HCT116 (cell line): ENCODE measurements at regions not wholly inside any gene's neighbourhood (a gene's known extent, or its start where the extent isn't known, plus 50 kb on each side); places are given as distances from the start of the nearest gene placed in this dataset.

Experiments used
- ATAC-seq: fragments of 200-7000 bp; cut with Tn5 transposase; 2 replicates; pipeline ENCODE4 v1.9.1; 2020; ENCODE audit warnings: mild to moderate bottlenecking, moderate library complexity
- BruUV-seq: library from RNA; stranded (reverse); fragments of 400-500 nt; replicated peaks from 2 replicates; lab custom pipeline; 2021; lab: Mats Ljungman, UMichigan
- CTCF ChIA-PET: fragments of 300-600 bp; sonication (Branson Sonifier 250); formaldehyde crosslinking; loops from one replicate; lab custom pipeline; 2021; ENCODE audit warnings: antibody characterized with exemption; lab: Charles Lee
- POLR2A ChIA-PET: fragments of 300-600, 350-600 bp; sonication (Branson Sonifier 250); formaldehyde crosslinking; loops from one replicate; lab custom pipeline; 2021; ENCODE audit warnings: antibody characterized with exemption; lab: Charles Lee
- RAD21 ChIA-PET, 2 experiments: fragments of 300-600 bp; sonication (Branson Sonifier 250); formaldehyde crosslinking; loops; one replicate each; lab custom pipeline; 2023; ENCODE audit warnings: low total read pairs in 2 of 2; ENCODE audit not compliant: uncharacterized antibody in 2 of 2, unreplicated experiment in 2 of 2, low non-redundant PET in 1 of 2; lab: Charles Lee
- DNase-seq: peaks from one replicate; pipeline ENCODE4 v3.0.0-alpha.2; 2010; ENCODE audit warnings: low read depth, low spot score
- H2AFZ ChIP-seq: fragments of 200-600 bp; shearing (Covaris generic), sonication (generic); 2 replicates; pipeline ENCODE4 v1.6.1; 2017; ENCODE audit warnings: low read depth, mixed run types, mixed read lengths, antibody characterized with exemption, low read length; ENCODE audit not compliant: poor library complexity, severe bottlenecking
- H3K27ac ChIP-seq: 2 replicates; pipeline ENCODE4 v1.5.1; 2012; ENCODE audit warnings: low read depth, low read length
- H3K27me3 ChIP-seq: fragments of 200-600 bp; sonication (generic); 2 replicates; pipeline ENCODE4 v1.6.1; 2016; ENCODE audit warnings: mixed run types, low read length, mixed read lengths; ENCODE audit not compliant: insufficient read depth
- H3K36me3 ChIP-seq, 2 experiments: fragments of 200-500 bp in 1 of 2; fragments of 200-600 bp in 1 of 2; sonication (Bioruptor generic) in 1 of 2; sonication (generic) in 1 of 2; 2 replicates each; pipeline versions ENCODE4 v1.5.1 to v1.6.1; 2014 to 2016; ENCODE audit warnings: low read length in 2 of 2, inconsistent platforms in 1 of 2, mixed read lengths in 1 of 2, mixed run types in 1 of 2; ENCODE audit not compliant: insufficient read depth in 2 of 2, control insufficient read depth in 1 of 2
- H3K4me1 ChIP-seq, 2 experiments: fragments of 200-600 bp in 1 of 2; sonication (generic) in 1 of 2; 2 replicates each; pipeline versions ENCODE4 v1.5.1 to v1.6.1; 2012 to 2017; ENCODE audit warnings: low read length in 2 of 2, inconsistent platforms in 1 of 2, mild to moderate bottlenecking in 1 of 2, mixed read lengths in 1 of 2, mixed run types in 1 of 2, moderate library complexity in 1 of 2; ENCODE audit not compliant: insufficient read depth in 2 of 2, control insufficient read depth in 1 of 2
- H3K4me2 ChIP-seq: fragments of 200-600 bp; sonication (generic); 2 replicates; pipeline ENCODE4 v1.6.1; 2017; ENCODE audit warnings: mixed run types, low read length, mixed read lengths
- H3K4me3 ChIP-seq, 2 experiments: fragments of 200-600 bp in 1 of 2; sonication (generic) in 1 of 2; replicated peaks in 1 of 2; 2 replicates each; pipeline ENCODE4 v1.5.1; 2011 to 2016; ENCODE audit warnings: low read length in 2 of 2, control low read depth in 1 of 2, low read depth in 1 of 2, mild to moderate bottlenecking in 1 of 2, mixed read lengths in 1 of 2, mixed run types in 1 of 2
- H3K79me2 ChIP-seq: fragments of 200-600 bp; sonication (generic); 2 replicates; pipeline ENCODE4 v1.6.1; 2017; ENCODE audit warnings: mild to moderate bottlenecking, mixed run types, low read length, moderate library complexity, mixed read lengths; ENCODE audit not compliant: insufficient read depth
- H3K9ac ChIP-seq: fragments of 200-600 bp; sonication (generic); 2 replicates; pipeline ENCODE4 v1.6.1; 2016; ENCODE audit warnings: low read length, mixed read lengths
- H3K9me2 ChIP-seq: fragments of 200-600 bp; sonication (generic), shearing (Covaris generic); 2 replicates; pipeline ENCODE4 v1.6.1; 2017; ENCODE audit warnings: mixed run types, mild to moderate bottlenecking, moderate library complexity; ENCODE audit not compliant: insufficient read depth
- H3K9me3 ChIP-seq, 2 experiments: fragments of 200-500 bp in 1 of 2; fragments of 200-600 bp in 1 of 2; sonication (Bioruptor generic) in 1 of 2; sonication (generic) in 1 of 2; 2 replicates each; pipeline ENCODE4 v1.6.1; 2014 to 2017; ENCODE audit warnings: low read length in 2 of 2, mixed read lengths in 2 of 2, inconsistent platforms in 1 of 2, low read depth in 1 of 2, mild to moderate bottlenecking in 1 of 2, mixed run types in 1 of 2, moderate library complexity in 1 of 2; ENCODE audit not compliant: control insufficient read depth in 1 of 2, insufficient read depth in 1 of 2
- H4K20me1 ChIP-seq: fragments of 200-600 bp; sonication (generic), shearing (Covaris generic); 2 replicates; pipeline ENCODE4 v1.6.1; 2017; ENCODE audit warnings: mixed run types, mild to moderate bottlenecking, moderate library complexity; ENCODE audit not compliant: insufficient read depth
- ATF3 ChIP-seq: IDR thresholded peaks from 2 replicates; pipeline ENCODE4 v1.6.1; 2012
- CBX3 ChIP-seq: IDR thresholded peaks from 2 replicates; pipeline ENCODE4 v1.6.1; 2012; ENCODE audit warnings: low read depth
- CEBPB ChIP-seq: IDR thresholded peaks from 2 replicates; pipeline ENCODE4 v1.6.1; 2012; ENCODE audit warnings: low read depth
- EZH2 ChIP-seq: fragments of 200-600 bp; sonication (generic); IDR thresholded peaks from 2 replicates; pipeline ENCODE4 v1.6.1; 2017; ENCODE audit warnings: antibody characterized with exemption, mixed run types
- FOSL1 ChIP-seq: IDR thresholded peaks from 2 replicates; pipeline ENCODE4 v1.6.1; 2012; ENCODE audit warnings: low read depth
- JUND ChIP-seq: IDR thresholded peaks from 2 replicates; pipeline ENCODE4 v1.6.1; 2012
- MAX ChIP-seq: IDR thresholded peaks from 2 replicates; pipeline ENCODE4 v1.6.1; 2012
- POLR2AphosphoS5 ChIP-seq: IDR thresholded peaks from 2 replicates; pipeline ENCODE4 v1.6.1; 2011; ENCODE audit warnings: mild to moderate bottlenecking, low read depth, low read length, moderate library complexity
- RAD21 ChIP-seq: IDR thresholded peaks from 2 replicates; pipeline ENCODE4 v1.6.1; 2012; ENCODE audit warnings: low read depth, mild to moderate bottlenecking
- SIN3A ChIP-seq: IDR thresholded peaks from 2 replicates; pipeline ENCODE4 v1.6.1; 2012; ENCODE audit warnings: low read depth
- SP1 ChIP-seq: IDR thresholded peaks from 2 replicates; pipeline ENCODE4 v1.6.1; 2012; ENCODE audit warnings: low read depth
- SRF ChIP-seq: IDR thresholded peaks from 2 replicates; pipeline ENCODE4 v1.6.1; 2012; ENCODE audit warnings: low read depth
- TCF7L2 ChIP-seq: IDR thresholded peaks from 2 replicates; pipeline ENCODE4 v1.7.0; 2011; ENCODE audit warnings: borderline replicate concordance, inconsistent platforms; ENCODE audit not compliant: insufficient read depth, insufficient read length; ENCODE audit errors: extremely low read depth
- YY1 ChIP-seq: IDR thresholded peaks from 2 replicates; pipeline ENCODE4 v1.6.1; 2011; ENCODE audit warnings: low read length, low read depth, moderate library complexity, mild to moderate bottlenecking; ENCODE audit not compliant: insufficient replicate concordance; ENCODE audit errors: extremely low read depth
- ZFX ChIP-seq: fragments of 450-650 bp; IDR thresholded peaks from 2 replicates; pipeline ENCODE4 v1.6.1; 2017
- ZNF274 ChIP-seq: fragments of 200-500 bp; sonication (Bioruptor generic); IDR thresholded peaks from 2 replicates; pipeline ENCODE4 v1.6.1; 2014; ENCODE audit warnings: mild to moderate bottlenecking, low read depth, low read length, inconsistent platforms
- intact Hi-C: fragments of 100-400 bp; cut with micrococcal nuclease; formaldehyde crosslinking; loops from 2 replicates; pipeline ENCODE4 v1.10.0; 2022
- TF ChIP-seq, protein P1 (sequence below): IDR thresholded peaks from 2 replicates; pipeline ENCODE4 v1.6.1; 2011; ENCODE audit warnings: mild to moderate bottlenecking, low read length, moderate library complexity; ENCODE audit not compliant: insufficient replicate concordance; ENCODE audit errors: extremely low read depth
- TF ChIP-seq, protein P2 (sequence below), 3 experiments: fragments of 200-600 bp in 1 of 3; sonication (generic) in 1 of 3; IDR thresholded peaks in 2 of 3; conservative IDR thresholded peaks in 1 of 3; 2 replicates each; pipeline ENCODE4 v1.5.1; 2012 to 2017; ENCODE audit warnings: low read depth in 2 of 3, low read length in 2 of 3, antibody characterized with exemption in 1 of 3, borderline replicate concordance in 1 of 3, control low read depth in 1 of 3, mild to moderate bottlenecking in 1 of 3, mixed read lengths in 1 of 3, mixed run types in 1 of 3, moderate library complexity in 1 of 3; ENCODE audit not compliant: insufficient read depth in 1 of 3
- TF ChIP-seq, protein P3 (sequence below): IDR thresholded peaks from 2 replicates; pipeline ENCODE4 v1.6.1; 2012; ENCODE audit warnings: low read depth

DNA sequence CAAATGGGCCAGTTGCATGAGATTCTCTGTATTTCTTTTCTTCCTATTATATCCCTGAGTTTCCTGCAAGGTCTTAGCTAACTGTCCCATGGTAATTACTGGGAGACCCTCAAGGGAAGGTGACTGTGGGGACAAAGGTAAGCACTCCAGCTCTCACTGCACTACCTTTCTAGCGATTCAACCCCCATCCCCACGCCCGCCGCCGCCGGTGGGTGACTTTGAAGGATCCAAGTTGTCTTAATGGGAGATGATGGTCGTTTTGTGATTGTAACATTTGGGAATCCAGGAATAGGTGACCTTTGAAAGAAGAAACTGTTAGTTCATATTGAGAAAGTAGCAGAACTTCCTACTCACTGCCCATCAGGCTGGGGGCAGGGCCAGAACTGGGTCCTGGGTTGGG lies 265.5 kb downstream of the LRFN2 start:
- no TSS peak for BruUV-seq
- POLR2A ChIA-PET, result no interaction called here

More for the DNA sequence above, 265.5 kb downstream of the LRFN2 start:
- no peaks in the 10 kb centered on the region for H3K4me1 ChIP-seq
- H2AFZ ChIP-seq, result no peak overlapping the region
- H3K27ac ChIP-seq, result no peak overlapping the region
- H3K27me3 ChIP-seq, result peaks cover 64% of the 10 kb centered on the region
- H3K4me3 ChIP-seq, result no peak overlapping the region
- TF ChIP-seq ATF3 (no peak), JUND (no peak), EZH2 (no peak), CBX3 (no peak), POLR2AphosphoS5 (no peak), MAX (no peak), ZFX (no peak), TCF7L2 (no peak), SRF (no peak), FOSL1 (no peak), SIN3A (no peak), SP1 (no peak), CEBPB (no peak), ZNF274 (no peak), YY1 (no peak), RAD21 (no peak)
- TF ChIP-seq, protein P1, sequence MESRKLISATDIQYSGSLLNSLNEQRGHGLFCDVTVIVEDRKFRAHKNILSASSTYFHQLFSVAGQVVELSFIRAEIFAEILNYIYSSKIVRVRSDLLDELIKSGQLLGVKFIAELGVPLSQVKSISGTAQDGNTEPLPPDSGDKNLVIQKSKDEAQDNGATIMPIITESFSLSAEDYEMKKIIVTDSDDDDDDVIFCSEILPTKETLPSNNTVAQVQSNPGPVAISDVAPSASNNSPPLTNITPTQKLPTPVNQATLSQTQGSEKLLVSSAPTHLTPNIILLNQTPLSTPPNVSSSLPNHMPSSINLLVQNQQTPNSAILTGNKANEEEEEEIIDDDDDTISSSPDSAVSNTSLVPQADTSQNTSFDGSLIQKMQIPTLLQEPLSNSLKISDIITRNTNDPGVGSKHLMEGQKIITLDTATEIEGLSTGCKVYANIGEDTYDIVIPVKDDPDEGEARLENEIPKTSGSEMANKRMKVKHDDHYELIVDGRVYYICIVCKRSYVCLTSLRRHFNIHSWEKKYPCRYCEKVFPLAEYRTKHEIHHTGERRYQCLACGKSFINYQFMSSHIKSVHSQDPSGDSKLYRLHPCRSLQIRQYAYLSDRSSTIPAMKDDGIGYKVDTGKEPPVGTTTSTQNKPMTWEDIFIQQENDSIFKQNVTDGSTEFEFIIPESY, result no peak
- TF ChIP-seq, protein P2, sequence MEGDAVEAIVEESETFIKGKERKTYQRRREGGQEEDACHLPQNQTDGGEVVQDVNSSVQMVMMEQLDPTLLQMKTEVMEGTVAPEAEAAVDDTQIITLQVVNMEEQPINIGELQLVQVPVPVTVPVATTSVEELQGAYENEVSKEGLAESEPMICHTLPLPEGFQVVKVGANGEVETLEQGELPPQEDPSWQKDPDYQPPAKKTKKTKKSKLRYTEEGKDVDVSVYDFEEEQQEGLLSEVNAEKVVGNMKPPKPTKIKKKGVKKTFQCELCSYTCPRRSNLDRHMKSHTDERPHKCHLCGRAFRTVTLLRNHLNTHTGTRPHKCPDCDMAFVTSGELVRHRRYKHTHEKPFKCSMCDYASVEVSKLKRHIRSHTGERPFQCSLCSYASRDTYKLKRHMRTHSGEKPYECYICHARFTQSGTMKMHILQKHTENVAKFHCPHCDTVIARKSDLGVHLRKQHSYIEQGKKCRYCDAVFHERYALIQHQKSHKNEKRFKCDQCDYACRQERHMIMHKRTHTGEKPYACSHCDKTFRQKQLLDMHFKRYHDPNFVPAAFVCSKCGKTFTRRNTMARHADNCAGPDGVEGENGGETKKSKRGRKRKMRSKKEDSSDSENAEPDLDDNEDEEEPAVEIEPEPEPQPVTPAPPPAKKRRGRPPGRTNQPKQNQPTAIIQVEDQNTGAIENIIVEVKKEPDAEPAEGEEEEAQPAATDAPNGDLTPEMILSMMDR (IDR thresholded peaks at IDR 0.05 in 2 of 3, conservative IDR thresholded peaks at IDR 0.05 in 1 of 3; ENCODE audit: borderline replicate concordance in 1 of 3, insufficient read depth in 1 of 3, low read depth in 2 of 3, low read length in 2 of 3), result no peak
- TF ChIP-seq, protein P3, sequence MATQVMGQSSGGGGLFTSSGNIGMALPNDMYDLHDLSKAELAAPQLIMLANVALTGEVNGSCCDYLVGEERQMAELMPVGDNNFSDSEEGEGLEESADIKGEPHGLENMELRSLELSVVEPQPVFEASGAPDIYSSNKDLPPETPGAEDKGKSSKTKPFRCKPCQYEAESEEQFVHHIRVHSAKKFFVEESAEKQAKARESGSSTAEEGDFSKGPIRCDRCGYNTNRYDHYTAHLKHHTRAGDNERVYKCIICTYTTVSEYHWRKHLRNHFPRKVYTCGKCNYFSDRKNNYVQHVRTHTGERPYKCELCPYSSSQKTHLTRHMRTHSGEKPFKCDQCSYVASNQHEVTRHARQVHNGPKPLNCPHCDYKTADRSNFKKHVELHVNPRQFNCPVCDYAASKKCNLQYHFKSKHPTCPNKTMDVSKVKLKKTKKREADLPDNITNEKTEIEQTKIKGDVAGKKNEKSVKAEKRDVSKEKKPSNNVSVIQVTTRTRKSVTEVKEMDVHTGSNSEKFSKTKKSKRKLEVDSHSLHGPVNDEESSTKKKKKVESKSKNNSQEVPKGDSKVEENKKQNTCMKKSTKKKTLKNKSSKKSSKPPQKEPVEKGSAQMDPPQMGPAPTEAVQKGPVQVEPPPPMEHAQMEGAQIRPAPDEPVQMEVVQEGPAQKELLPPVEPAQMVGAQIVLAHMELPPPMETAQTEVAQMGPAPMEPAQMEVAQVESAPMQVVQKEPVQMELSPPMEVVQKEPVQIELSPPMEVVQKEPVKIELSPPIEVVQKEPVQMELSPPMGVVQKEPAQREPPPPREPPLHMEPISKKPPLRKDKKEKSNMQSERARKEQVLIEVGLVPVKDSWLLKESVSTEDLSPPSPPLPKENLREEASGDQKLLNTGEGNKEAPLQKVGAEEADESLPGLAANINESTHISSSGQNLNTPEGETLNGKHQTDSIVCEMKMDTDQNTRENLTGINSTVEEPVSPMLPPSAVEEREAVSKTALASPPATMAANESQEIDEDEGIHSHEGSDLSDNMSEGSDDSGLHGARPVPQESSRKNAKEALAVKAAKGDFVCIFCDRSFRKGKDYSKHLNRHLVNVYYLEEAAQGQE, result no peak
- H3K36me3 ChIP-seq, result no peaks in the 10 kb centered on the region
- DNase-seq (no peak), ATAC-seq (no peak)
- RAD21 ChIA-PET, result no interaction called here
- CTCF ChIA-PET, result no interaction called here
- intact Hi-C loops, result no loop called here
- no peaks in the 10 kb centered on the region for H3K9me3 ChIP-seq
- H3K9ac ChIP-seq, result no peak overlapping the region
- no peaks in the 10 kb centered on the region for H4K20me1 ChIP-seq
- H3K79me2 ChIP-seq, result no peaks in the 10 kb centered on the region
- H3K4me2 ChIP-seq, result no peak overlapping the region
- no peaks in the 10 kb centered on the region for H3K9me2 ChIP-seq
